Adrenal gland (tissue), 9 donors: ENCODE measurements at regions not wholly inside any gene's neighbourhood (a gene's known extent, or its start where the extent isn't known, plus 50 kb on each side); places are given as distances from the start of the nearest gene placed in this dataset.

Source experiments
- DNase-seq, 7 donors: peaks; one replicate each; pipeline ENCODE4 v3.0.0-alpha.2; 2019 to 2020
- H3K27ac ChIP-seq, 5 donors: fragments of 200-600 bp; sonication (generic) in 4 of 5; 1 replicate in 3 of 5; 2 replicates in 2 of 5; pipeline versions ENCODE4 v1.5.1 to v1.8.0; 2016 to 2020; ENCODE audit warnings: mild to moderate bottlenecking in 1 of 5
- H3K27me3 ChIP-seq: fragments of 200-600 bp; 2 replicates; pipeline ENCODE4 v1.8.0; 2021
- H3K36me3 ChIP-seq, 2 donors: fragments of 200-600 bp; replicated peaks in 1 of 2; 1 replicate in 1 of 2; 2 replicates in 1 of 2; pipeline versions ENCODE4 v1.5.1 to v1.8.0; 2018 to 2022
- H3K4me1 ChIP-seq, 2 donors: fragments of 200-600 bp; replicated peaks in 1 of 2; 1 replicate in 1 of 2; 2 replicates in 1 of 2; pipeline versions ENCODE4 v1.5.1 to v1.8.0; 2018 to 2021
- H3K4me3 ChIP-seq, 4 donors: fragments of 200-600 bp; sonication (generic) in 3 of 4; one replicate each; pipeline ENCODE4 v1.5.1; 2016 to 2018
- H3K9me3 ChIP-seq, 3 donors: fragments of 200-600 bp; sonication (generic) in 1 of 3; replicated peaks in 1 of 3; 1 replicate in 2 of 3; 2 replicates in 1 of 3; pipeline versions ENCODE4 v1.5.1 to v1.8.0; 2016 to 2021
- POLR2A ChIP-seq, 2 donors: fragments of 450-650 bp; IDR thresholded peaks; one replicate each; pipeline ENCODE4 v1.6.1; 2017; ENCODE audit warnings: antibody characterized with exemption in 2 of 2, mild to moderate bottlenecking in 2 of 2, moderate library complexity in 1 of 2
- WGBS, 4 donors: extraction: QIAGEN DNeasy Blood & Tissue Kit in 2 of 4; methylation state at CpG; one replicate each; pipeline versions ENCODE4 v1.1.5 to v1.1.7; 2013 to 2017; 5-methylcytosine and 5-hydroxymethylcytosine counted together
- intact Hi-C, 2 donors: fragments of 100-400 bp; cut with DNase I; formaldehyde crosslinking; loops; one replicate each; pipeline versions ENCODE4 v1.14.1 to v1.15.0; 2022 to 2023
- TF ChIP-seq, protein P1 (sequence below), 6 experiments: fragments of 450-650 bp in 4 of 6; fragments of 200-600 bp in 2 of 6; sonication (generic) in 1 of 6; IDR thresholded peaks; 1 replicate in 5 of 6; 2 replicates in 1 of 6; pipeline versions ENCODE4 v1.5.1 to v1.8.0; 2016 to 2021; ENCODE audit warnings: antibody characterized with exemption in 6 of 6, mild to moderate bottlenecking in 2 of 6, moderate library complexity in 1 of 6
- donor health status: healthy with polysubstance abuse.
- donor health status: Bipolar disorder and iron deficiency.
- donor health status: DM: yes; HTN: yes; CAD: no.
- donor health status: DM: no; HTN: no; CAD: no.
- donor health status: DM: no; HTN: no; CAD: no.

DNA sequence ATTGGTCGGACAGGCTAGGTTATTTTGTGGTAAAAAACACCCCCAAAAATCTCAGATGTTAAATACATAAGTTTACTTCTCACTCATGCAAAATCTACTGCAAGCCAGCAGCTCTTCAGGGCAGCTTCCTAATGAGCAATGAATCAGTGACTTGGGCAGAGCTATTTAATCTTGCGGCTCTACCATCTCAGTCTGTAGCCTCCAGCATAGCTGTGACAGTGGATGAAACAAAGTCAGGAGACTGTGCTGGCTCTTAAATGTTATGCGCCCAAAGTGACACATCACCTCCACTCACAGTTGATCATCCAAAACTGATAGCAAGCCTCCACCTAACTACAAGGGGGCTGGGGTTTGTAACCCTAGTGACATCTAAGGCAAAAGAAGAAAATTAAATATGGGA lies 571.9 kb downstream of the METTL4 start:
- no peaks in the 10 kb centered on the region for H3K4me1 ChIP-seq
- intact Hi-C loops, result no loop called here
- H3K36me3 ChIP-seq, result no peaks in the 10 kb centered on the region
- H3K9me3 ChIP-seq, result no peaks in the 10 kb centered on the region
- no peak for DNase-seq
- WGBS, 4 donors, result 77 to 84% (median 80%) methylated on average over 3 of the region's 3 CpGs
- no peak overlapping the region for H3K4me3 ChIP-seq
- TF ChIP-seq POLR2A (IDR thresholded peaks at IDR 0.05), result no peak
- TF ChIP-seq, protein P1, sequence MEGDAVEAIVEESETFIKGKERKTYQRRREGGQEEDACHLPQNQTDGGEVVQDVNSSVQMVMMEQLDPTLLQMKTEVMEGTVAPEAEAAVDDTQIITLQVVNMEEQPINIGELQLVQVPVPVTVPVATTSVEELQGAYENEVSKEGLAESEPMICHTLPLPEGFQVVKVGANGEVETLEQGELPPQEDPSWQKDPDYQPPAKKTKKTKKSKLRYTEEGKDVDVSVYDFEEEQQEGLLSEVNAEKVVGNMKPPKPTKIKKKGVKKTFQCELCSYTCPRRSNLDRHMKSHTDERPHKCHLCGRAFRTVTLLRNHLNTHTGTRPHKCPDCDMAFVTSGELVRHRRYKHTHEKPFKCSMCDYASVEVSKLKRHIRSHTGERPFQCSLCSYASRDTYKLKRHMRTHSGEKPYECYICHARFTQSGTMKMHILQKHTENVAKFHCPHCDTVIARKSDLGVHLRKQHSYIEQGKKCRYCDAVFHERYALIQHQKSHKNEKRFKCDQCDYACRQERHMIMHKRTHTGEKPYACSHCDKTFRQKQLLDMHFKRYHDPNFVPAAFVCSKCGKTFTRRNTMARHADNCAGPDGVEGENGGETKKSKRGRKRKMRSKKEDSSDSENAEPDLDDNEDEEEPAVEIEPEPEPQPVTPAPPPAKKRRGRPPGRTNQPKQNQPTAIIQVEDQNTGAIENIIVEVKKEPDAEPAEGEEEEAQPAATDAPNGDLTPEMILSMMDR (IDR thresholded peaks at IDR 0.05), result no peak
- no peak overlapping the region for H3K27ac ChIP-seq
- no peaks in the 10 kb centered on the region for H3K27me3 ChIP-seq

DNA sequence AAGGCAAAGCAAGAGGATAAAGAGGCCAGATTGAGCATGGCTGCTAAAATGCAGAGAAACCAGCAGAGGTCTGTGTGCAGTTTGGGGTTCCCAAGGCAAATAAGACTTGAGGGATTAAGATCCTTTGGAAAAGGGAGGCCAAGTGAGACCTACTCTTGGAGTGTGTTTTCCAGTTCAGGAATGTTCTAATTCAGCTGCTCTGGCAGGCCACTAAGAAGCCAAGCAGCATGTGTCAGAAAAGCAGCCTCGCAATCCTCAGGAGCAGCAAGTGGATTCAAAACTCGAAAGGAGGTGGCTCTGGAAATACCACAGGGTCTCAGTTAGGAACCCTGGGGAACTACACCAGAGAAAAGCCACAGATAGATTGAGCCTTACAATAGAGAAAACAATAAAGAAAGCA lies 569.2 kb downstream of the METTL4 start:
- Histone ChIP-seq H3K9me3 (no peaks in the 10 kb centered on the region), H3K4me1 (no peaks in the 10 kb centered on the region), H3K27me3 (no peaks in the 10 kb centered on the region), H3K27ac (no peak overlapping the region), H3K4me3 (no peak overlapping the region), H3K36me3 (no peaks in the 10 kb centered on the region)
- WGBS, 4 donors, result 68 to 79% (median 75%) methylated on average over 2 of the region's 2 CpGs
- DNase-seq, result no peak
- intact Hi-C loops, result no loop called here
- TF ChIP-seq POLR2A (IDR thresholded peaks at IDR 0.05), result no peak
- TF ChIP-seq, protein P1 (IDR thresholded peaks at IDR 0.05), result no peak

DNA sequence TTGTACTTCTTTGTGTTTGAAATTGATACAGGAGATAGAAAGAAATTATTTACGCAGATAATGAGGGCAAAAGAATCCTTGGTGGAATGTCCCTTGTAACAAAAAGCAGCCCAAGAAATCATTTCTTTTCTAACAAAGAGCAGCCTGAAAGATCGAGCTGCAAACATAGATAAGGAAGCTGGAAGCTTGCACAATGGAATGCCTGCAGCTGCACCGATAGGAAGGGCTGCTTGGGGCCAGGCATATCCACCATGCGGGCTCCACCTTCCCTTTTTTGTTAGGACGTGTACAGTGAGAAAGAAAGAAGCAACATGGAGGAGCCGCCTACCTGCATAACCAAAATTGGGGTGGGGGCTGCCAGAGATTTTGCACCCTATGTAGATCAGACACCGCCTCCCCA lies 568.7 kb downstream of the METTL4 start:
- WGBS, 4 donors, result 49 to 58% (median 50%) methylated on average over 7 of the region's 7 CpGs
- intact Hi-C loops, result no loop called here
- Histone ChIP-seq H3K4me1 (no peaks in the 10 kb centered on the region), H3K4me3 (no peak overlapping the region), H3K27ac (no peak overlapping the region), H3K36me3 (no peaks in the 10 kb centered on the region), H3K9me3 (no peaks in the 10 kb centered on the region), H3K27me3 (no peaks in the 10 kb centered on the region)
- TF ChIP-seq, protein P1 (IDR thresholded peaks at IDR 0.05), result no peak
- TF ChIP-seq POLR2A (IDR thresholded peaks at IDR 0.05), result no peak
- DNase-seq, result no peak

DNA sequence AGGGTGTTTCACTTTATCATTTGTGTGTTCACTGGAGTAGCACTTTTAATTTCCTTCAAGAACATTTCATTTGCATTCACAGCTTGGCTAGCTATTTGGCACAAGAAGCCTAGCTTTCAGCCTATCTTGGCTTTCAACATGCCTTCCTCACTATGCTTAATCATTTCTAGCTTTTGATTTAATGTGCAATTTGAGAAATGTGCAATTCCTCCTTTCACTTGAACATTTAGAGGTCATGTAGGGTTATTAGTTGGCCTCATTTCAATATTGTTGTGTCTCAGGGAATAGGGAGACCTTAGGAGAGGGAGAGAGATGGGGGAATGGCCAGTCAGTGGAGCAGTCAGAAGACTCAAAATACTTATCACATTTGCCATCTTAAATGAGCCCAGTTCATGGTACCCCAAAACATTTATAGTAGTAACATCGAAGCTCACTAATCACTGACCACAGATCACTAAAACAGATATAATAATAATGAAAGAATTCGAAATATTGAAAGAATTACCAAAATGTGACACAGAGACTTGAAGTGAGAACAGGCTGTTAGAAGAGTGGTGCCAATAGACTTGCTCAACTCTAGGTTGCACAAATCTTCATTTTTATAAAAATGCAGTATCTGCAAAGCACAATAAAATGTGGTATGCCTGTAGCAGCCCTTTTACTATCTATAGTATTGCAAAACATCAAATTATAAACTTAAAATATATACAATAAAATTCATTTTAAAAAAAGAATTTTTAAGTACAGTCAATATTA lies 561.2 kb downstream of the METTL4 start:
- Histone ChIP-seq H3K27me3 (no peaks in the 10 kb centered on the region), H3K4me1 (no peaks in the 10 kb centered on the region), H3K27ac (no peak overlapping the region), H3K9me3 (no peaks in the 10 kb centered on the region), H3K4me3 (no peak overlapping the region), H3K36me3 (no peaks in the 10 kb centered on the region)
- TF ChIP-seq, protein P1 (IDR thresholded peaks at IDR 0.05), result no peak
- TF ChIP-seq POLR2A (IDR thresholded peaks at IDR 0.05), result no peak
- intact Hi-C loops, result no loop called here
- DNase-seq, result no peak
- WGBS, 4 donors, result 40 to 52% (median 44%) methylated on average over 2 of the region's 2 CpGs
